ENCODE measurements at regions not wholly inside any gene's neighbourhood (a gene's known extent, or its start where the extent isn't known, plus 50 kb on each side); places are given as distances from the start of the nearest gene placed in this dataset.

DNA sequence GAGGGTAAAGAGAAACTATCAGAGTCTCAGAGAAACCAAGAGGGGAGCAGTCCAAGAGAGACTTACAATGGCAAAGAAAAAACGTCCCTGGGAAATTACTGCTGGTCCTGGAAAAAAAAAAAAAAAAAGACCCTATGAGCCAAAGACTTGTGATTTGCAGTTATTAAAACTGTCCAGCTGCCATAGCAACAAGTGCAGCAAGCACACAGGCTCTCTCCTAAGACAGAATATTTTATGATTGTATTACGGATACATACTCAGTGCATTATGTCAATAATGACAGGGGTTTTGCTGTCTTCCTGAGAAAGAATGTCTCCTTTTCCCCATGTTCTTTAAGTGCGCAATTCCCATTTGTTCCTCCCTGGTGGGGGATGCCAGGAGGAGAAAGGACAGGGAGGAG lies 178.5 kb downstream of the GPAM start:
- Histone ChIP-seq H2BK120ac (replicated peaks; ENCODE audit: low read depth, low read length) (no peak overlapping the region), H3K23ac (ENCODE audit: insufficient read length) (no peak overlapping the region), H4K8ac (ENCODE audit: extremely low read depth, insufficient read depth, low read length) (no peak overlapping the region), H4K5ac (ENCODE audit: insufficient read length, low read depth, low read length) (no peak overlapping the region), H3K14ac (ENCODE audit: insufficient read length) (no peak overlapping the region), H3K18ac (ENCODE audit: extremely low read depth, low read length) (no peak overlapping the region), H3K4me1 (replicated peaks in 1 of 4; ENCODE audit: control insufficient read depth in 3 of 4, insufficient read depth in 4 of 4, low read length in 3 of 4) (peaks cover 0 to 2% (median under 1%) of the 10 kb centered on the region in 4 experiments; a peak in 5 of 7 replicates), H3K4me3 (ENCODE audit: extremely low read depth in 1 of 4, insufficient read depth in 2 of 4, low read depth in 3 of 4, low read length in 4 of 4) (no peak overlapping the region), H3K79me1 (ENCODE audit: low read depth, low read length) (no peaks in the 10 kb centered on the region), H4K20me1 (replicated peaks in 1 of 2; ENCODE audit: control insufficient read depth in 1 of 2, insufficient read depth in 2 of 2, low read length in 2 of 2) (no peaks in the 10 kb centered on the region), H3K56ac (replicated peaks; ENCODE audit: insufficient read length, low read depth, low read length) (no peak overlapping the region), H3K27ac (ENCODE audit: low read depth, low read length) (no peak overlapping the region), H3K9ac (replicated peaks in 1 of 4; ENCODE audit: extremely low read depth in 1 of 4, low read depth in 3 of 4, low read length in 3 of 4) (no peak overlapping the region), H2BK12ac (ENCODE audit: low read depth, low read length) (no peak overlapping the region), H2AK5ac (ENCODE audit: low read depth, low read length) (no peak overlapping the region), H2AFZ (ENCODE audit: low read length) (no peak overlapping the region), H2BK5ac (ENCODE audit: low read depth, low read length) (no peak overlapping the region), H2BK20ac (ENCODE audit: low read length) (no peak overlapping the region), H3K27me3 (replicated peaks in 1 of 4; ENCODE audit: control insufficient read depth in 3 of 4, extremely low read depth in 1 of 4, insufficient read depth in 3 of 4, low read length in 3 of 4) (no peaks in the 10 kb centered on the region; a peak in 2 of 7 replicates), H3K4me2 (ENCODE audit: insufficient read depth in 1 of 2, low read depth in 2 of 2, low read length in 2 of 2) (no peak overlapping the region), H2BK15ac (ENCODE audit: low read length) (no peak overlapping the region), H3K36me3 (ENCODE audit: control insufficient read depth in 2 of 4, insufficient read depth in 4 of 4, low read length in 3 of 4) (no peaks in the 10 kb centered on the region), H3K9me3 (ENCODE audit: insufficient read depth in 2 of 2, low read depth in 1 of 2, low read length in 1 of 2) (no peaks in the 10 kb centered on the region), H3K79me2 (ENCODE audit: control insufficient read depth in 1 of 2, insufficient read depth in 2 of 2, low read length in 2 of 2) (no peaks in the 10 kb centered on the region), H3K4ac (replicated peaks; ENCODE audit: insufficient read length, low read depth, low read length) (no peak overlapping the region), H3K23me2 (ENCODE audit: low read depth, low read length) (no peaks in the 10 kb centered on the region), H4K91ac (replicated peaks; ENCODE audit: insufficient read length, low read length) (no peak overlapping the region)
- POLR2A ChIA-PET (ENCODE audit: partially characterized antibody) = no interaction called here
- no peak for TF ChIP-seq CHD1 (IDR thresholded peaks at IDR 0.05; ENCODE audit: low read depth, low read length)
- TF ChIP-seq POLR2A (IDR thresholded peaks at IDR 0.05; ENCODE audit: control extremely low read depth in 1 of 2, low read depth in 2 of 2, low read length in 2 of 2) = no peak
- no peak for TF ChIP-seq YY1 (IDR thresholded peaks at IDR 0.05; ENCODE audit: low read depth, low read length)
- no peak for TF ChIP-seq CBX8 (IDR thresholded peaks at IDR 0.05; ENCODE audit: borderline replicate concordance, low read depth, low read length)
- TF ChIP-seq EGR1 (IDR thresholded peaks at IDR 0.05; ENCODE audit: borderline replicate concordance, low read depth, low read length) = no peak
- TF ChIP-seq RNF2 (IDR thresholded peaks at IDR 0.05; ENCODE audit: borderline replicate concordance, low read depth, low read length, missing control alignments, poor library complexity, severe bottlenecking) = no peak
- no peak for TF ChIP-seq MAFK (IDR thresholded peaks at IDR 0.05; ENCODE audit: low read depth, low read length)
- TF ChIP-seq, protein P1, sequence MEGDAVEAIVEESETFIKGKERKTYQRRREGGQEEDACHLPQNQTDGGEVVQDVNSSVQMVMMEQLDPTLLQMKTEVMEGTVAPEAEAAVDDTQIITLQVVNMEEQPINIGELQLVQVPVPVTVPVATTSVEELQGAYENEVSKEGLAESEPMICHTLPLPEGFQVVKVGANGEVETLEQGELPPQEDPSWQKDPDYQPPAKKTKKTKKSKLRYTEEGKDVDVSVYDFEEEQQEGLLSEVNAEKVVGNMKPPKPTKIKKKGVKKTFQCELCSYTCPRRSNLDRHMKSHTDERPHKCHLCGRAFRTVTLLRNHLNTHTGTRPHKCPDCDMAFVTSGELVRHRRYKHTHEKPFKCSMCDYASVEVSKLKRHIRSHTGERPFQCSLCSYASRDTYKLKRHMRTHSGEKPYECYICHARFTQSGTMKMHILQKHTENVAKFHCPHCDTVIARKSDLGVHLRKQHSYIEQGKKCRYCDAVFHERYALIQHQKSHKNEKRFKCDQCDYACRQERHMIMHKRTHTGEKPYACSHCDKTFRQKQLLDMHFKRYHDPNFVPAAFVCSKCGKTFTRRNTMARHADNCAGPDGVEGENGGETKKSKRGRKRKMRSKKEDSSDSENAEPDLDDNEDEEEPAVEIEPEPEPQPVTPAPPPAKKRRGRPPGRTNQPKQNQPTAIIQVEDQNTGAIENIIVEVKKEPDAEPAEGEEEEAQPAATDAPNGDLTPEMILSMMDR (IDR thresholded peaks at IDR 0.05; ENCODE audit: control extremely low read depth in 1 of 3, insufficient read depth in 1 of 3, low read depth in 1 of 3, low read length in 3 of 3) = no peak
- FAIRE-seq (no peak), DNase-seq (ENCODE audit: low read depth in 1 of 2, low spot score in 2 of 2) (no peak)
- CTCF ChIA-PET (ENCODE audit: partially characterized antibody) = interaction anchor here (0.9 to 1.0 kb wide), 2 partner anchors 110 to 132 kb away, joined by 3 to 4 read pairs; no protein-coding TSS in a partner anchor
- WGBS, 2 experiments (ENCODE audit: extremely low coverage in 1 of 2, insufficient coverage in 1 of 2, insufficient read length in 1 of 2, insufficient replicate concordance in 2 of 2, low coverage in 1 of 2, low lambda C conversion rate in 2 of 2, missing lambda C conversion rate in 1 of 2) = 82% methylated on average over 3 of the region's 3 CpGs; no CpG with 5 or more reads in 1 of the 2 experiments

Data from H1 (cell line).